ENCODE measurements at regions not wholly inside any gene's neighbourhood (a gene's known extent, or its start where the extent isn't known, plus 50 kb on each side); places are given as distances from the start of the nearest gene placed in this dataset.

DNA sequence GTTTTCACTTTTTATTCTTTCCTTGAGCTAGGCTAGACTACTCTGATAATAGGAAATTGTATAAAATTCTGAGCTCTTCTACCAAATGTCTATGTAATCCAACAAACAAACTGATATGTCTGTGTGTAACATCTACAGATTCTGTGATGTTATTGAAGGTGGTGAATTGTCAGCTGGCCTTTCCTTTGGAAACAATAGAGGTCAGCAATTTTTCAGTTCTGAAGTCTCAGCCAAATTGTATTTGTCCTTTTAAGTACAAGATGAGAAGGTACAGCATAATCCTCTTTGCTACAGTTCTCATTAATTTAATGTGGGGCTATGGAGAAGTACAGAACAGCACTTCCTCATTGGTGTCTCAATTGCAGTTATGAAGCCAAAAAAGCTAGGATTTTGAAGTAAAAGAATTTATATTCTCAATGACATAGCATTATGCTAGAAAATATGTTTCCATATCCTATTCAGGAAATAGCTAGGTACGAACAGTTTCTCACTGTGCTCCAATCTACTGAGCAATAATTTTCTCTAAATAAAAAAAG is 198.0 kb downstream of the HINT1 start:
- TF ChIP-seq EZH2 (IDR thresholded peaks at IDR 0.05; ENCODE audit: low read depth): no peak
- TF ChIP-seq, protein P1, sequence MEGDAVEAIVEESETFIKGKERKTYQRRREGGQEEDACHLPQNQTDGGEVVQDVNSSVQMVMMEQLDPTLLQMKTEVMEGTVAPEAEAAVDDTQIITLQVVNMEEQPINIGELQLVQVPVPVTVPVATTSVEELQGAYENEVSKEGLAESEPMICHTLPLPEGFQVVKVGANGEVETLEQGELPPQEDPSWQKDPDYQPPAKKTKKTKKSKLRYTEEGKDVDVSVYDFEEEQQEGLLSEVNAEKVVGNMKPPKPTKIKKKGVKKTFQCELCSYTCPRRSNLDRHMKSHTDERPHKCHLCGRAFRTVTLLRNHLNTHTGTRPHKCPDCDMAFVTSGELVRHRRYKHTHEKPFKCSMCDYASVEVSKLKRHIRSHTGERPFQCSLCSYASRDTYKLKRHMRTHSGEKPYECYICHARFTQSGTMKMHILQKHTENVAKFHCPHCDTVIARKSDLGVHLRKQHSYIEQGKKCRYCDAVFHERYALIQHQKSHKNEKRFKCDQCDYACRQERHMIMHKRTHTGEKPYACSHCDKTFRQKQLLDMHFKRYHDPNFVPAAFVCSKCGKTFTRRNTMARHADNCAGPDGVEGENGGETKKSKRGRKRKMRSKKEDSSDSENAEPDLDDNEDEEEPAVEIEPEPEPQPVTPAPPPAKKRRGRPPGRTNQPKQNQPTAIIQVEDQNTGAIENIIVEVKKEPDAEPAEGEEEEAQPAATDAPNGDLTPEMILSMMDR (conservative IDR thresholded peaks at IDR 0.05): no peak
